HG02970 (cell line): ENCODE measurements at regions not wholly inside any gene's neighbourhood (a gene's known extent, or its start where the extent isn't known, plus 50 kb on each side); places are given as distances from the start of the nearest gene placed in this dataset.

Experiments
- ATAC-seq: cut with Tn5 transposase; IDR thresholded peaks from one replicate; pipeline ENCODE4 v1.9.1; 2021; ENCODE audit warnings: mild to moderate bottlenecking, moderate library complexity, moderate number of reproducible peaks; ENCODE audit not compliant: unreplicated experiment, low FRiP score

- ATAC-seq: no peak
These were observed 207.4 kb upstream of the RFC3 start for GRCh38 chr13:33610438-33611120.

DNA sequence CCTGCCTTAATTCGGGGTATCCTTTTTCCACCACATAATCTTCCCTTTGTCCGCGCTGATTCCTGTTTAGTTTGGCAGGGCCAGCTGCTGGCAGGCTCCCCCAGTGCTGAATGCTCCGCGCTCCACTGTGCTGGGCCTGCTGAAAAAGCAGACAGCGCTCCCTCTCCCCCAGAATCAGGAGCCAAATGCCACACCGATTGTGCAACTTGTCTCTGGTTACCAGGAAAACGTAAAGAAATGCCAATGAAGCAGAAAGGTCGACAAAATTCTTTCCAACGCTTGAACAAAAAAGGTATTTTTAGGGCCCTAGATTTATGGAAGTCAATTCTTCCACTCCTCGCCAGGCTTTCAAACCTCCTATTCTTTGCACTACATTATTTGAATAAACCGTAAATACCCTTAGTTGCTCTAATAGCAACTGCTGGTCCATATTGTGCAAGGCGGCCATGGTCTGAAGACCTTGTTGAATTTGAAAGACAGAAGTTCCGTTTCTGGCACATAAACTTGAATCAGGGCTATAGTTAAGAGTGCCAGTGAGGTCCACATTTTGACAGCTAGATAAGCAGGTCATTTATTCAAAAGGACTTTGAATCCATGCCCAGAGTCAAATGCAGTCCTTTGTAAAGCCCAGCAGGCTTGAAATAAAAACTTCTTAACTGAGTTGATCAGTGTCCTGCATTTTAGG, 206.7 kb upstream of the RFC3 start:
- no peak for ATAC-seq

DNA sequence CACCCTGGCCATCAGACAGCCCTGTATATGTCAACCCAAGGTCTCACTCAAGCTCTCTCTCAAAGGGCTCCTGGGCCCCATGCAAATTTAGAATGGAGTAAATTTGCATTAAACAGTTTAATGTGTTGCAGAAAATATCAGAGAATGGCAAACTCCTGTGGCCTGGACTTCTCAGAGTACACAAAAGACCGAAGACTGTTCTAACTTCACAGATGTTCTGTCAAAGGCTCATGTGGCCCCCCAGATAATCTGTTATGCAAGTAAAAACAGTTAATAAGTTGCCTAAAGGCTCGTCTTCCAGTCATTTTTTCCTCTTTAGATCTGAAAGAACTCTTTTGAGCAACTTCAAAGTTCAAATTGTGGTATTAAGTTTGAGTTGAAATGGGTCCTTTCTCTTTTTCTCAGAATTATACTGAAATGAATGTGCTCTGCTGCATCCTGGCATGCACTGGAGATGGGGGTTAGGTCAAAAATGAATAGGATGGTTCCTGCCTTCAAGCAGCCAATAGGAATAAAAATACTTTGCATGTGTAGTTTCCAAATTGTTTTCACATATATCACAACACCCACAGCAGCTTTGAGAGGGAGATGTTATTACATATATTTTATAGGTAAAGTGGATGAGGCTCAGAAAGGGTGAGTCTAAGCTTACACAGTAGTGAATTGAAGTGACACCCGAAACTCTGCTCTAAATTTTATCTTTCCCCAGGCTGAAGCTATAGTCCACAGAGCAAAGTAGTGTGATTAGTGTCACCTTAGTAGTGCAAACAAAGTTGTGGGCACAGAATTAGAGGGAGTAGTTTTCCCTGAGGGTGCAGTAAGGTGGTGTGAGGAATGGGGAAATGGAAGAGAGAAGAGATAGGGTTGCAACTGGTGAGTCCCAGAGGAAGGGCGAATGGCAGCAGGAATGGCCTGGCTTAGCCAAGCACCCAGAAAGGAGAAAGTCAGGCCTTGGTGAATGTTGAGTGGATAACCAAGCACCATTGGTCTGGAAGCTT, 205.0 kb upstream of the RFC3 start:
- no peak for ATAC-seq

DNA sequence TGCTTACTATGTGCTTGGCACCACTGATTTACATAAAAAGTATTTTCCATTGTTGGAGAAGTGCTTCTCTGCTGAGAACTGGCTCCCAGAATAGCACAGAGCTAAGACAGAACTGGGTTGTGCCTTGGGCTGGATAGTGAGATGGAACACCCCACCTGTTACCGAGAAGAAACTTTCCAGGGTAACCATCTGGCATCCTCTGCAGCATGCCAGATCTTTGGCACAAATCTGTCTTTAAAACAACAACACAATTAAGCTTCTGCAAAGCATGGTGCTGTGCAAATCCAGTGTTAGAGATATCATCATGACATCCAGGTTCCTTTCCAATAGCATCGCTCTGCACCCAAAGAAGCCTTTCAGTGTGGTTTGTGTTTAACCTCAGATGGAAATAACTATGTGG, 202.5 kb upstream of the RFC3 start:
- no peak for ATAC-seq

DNA sequence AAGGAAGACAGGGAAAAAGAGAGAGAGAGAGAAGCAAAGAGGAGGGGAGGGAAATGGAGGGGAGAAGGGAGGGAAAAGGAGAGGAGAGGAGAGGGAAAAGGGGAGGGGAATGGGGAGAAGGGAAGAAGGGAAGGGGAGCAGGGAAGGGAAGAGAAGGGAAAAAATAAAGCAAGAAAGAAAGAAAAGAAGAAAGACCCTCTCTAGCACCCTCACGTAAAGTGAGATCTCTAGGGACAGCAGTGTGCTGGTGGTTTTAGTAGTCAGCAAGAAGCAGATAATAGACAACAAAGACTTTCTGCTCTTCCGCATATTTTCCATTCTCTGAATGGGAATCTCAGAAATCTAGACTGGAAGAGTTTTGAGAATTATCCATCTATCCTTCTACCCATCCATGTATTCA, 201.8 kb upstream of the RFC3 start:
- ATAC-seq: no peak

DNA sequence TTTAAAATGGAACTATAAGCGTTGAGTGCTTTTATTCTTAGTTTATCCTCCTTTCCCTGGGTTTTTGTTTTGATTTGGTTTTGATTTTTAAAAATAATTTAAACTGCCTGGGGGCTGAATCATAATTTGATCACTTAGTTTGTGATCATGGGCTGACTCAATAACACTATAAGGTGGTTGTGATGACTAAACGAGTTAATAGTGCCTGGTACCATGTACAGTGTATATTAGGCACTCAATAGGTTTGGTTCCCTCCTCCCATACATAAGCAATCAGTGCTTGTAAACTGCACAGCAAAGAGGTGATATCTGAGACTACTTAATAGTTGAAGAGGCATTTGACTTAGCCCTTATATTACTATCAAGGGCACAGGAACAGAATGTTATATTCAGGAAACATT, 200.9 kb upstream of the RFC3 start:
- no peak for ATAC-seq

DNA sequence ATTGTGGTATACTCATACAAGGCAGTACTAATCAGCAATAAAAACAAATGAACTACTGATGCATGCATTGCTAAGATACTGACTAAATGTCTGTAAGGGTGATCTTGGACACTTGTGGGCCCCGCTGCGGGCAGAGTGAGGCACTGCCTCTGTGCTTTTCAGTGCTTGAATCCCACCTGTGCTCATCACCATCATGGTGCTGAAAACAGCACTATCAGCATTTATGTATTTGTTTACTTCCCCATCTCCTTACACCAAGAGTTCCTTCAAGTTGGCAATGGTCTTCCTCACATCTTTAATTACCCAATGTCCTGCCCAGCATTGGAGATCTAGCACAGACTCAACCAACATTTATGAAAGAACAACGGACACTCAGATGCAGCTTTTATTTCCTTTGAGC, 193.7 kb upstream of the RFC3 start:
- no peak for ATAC-seq

DNA sequence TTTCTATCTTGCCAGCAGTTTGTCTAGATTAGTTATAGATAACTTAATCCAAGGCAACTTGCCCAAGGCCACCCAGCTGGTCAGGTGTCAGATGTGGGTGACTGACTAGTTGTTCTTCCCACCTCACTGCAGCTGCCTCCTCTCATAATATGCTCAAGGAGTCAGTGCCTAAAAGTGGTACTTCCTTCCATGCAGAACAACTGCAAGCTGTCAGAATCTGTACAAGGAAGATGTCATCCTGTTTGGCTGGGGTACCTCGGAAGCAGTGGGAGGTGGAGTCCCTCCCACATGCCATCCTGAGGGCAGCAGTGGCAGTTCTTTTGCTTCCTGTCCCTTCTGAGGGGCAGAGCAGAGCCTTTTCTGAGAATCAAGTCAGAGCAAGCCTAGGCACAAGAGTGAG, 193.2 kb upstream of the RFC3 start:
- no peak for ATAC-seq

GRCh38 chr13:33626407-33626806, 191.5 kb upstream of the RFC3 start:
- no peak for ATAC-seq

- no peak for ATAC-seq
These were observed 189.3 kb upstream of the RFC3 start for GRCh38 chr13:33628662-33629061.

DNA sequence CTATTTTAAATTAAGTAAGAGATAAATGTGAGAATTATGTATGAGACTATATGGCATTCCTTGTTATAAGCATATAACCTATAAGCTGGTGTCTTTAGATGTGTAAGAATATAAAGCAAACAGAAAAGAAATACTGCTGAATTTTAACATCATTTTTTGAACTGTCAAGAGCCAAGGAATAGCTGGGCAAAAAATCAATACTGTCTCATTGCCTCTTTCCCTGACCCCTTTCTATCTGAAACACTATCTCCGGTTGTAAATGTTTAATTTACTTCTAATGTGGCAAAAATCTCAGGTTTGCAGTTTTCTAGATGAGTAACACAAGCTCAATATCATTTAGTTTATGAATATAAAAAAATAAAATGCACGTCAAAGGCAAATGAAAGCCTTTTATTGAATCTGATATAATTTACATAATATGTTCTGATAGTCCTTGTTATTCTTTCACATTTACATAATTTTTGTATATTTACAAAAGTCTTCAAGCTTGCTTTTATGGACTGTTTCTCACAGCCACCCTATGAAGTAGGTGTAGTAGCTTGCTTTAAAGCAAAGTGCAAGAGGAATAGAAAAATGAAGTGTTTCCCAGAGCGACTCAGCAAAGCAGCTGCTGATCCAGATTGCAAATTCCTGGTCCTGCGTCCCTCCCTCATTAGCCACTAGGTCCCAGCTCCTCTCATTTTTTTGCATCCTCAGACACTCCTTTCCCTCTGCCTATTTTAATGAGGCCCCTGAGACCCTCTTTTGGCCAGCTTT, 188.2 kb upstream of the RFC3 start:
- no peak for ATAC-seq

- ATAC-seq: no peak
These were observed 184.0 kb upstream of the RFC3 start for GRCh38 chr13:33633701-33634545.

- no peak for ATAC-seq
These were observed 183.4 kb upstream of the RFC3 start for GRCh38 chr13:33634546-33634982.

DNA sequence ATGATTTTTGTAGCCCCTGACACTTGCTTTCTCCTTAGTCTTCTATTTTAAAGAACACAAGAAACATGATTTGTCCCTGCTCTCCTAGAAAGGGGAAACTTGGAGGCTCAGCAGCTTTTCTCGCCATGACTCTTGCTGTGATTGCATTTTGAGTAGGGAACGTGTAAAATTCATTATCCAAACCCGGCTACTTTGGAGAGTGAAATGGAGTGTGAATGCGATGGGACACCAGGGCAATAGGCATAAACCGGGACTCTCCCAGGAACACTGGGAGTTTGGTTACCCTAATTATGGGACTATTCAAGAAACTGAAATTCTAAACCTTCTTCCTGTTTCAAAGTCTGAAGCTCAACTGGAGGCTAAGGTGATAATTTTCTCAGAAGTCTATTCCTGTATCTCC, 181.7 kb upstream of the RFC3 start:
- no peak for ATAC-seq

GRCh38 chr13:33636955-33637670, 180.8 kb upstream of the RFC3 start:
- ATAC-seq: no peak

DNA sequence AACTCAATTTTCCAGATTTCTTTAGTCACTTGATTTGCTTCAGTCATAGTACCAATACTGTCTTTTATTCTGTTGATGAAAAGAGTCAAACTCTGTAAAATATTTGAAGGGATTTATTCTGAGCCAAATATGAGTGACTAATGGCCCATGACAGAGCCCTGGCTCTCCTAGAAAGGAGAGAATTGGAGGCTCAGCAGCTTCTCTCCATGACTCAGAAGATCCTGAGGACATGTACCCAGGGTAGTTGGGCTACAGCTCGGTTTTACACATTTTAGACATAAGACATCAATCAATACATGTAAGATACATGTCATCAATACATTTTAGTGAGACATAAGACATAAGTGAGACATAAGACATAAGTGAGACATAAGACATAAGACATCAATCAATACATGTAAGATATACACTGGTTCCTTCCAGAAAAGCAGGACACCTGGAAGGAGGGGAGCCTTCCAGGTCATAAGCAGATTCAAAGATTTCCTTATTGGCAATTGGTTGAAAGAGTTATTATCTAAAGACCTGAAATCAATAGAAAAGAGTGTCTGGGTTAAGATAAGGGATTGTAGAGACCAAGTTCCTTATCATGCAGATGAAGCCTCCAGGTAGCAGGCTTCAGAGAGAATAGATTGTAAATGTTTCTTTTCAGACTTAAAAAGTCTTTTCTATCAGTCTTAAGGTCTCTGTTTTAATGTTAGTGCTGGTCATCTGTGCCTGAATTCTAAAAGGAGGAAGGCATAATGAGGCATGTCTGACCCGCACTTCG, 179.8 kb upstream of the RFC3 start:
- ATAC-seq: no peak

- no peak for ATAC-seq
These were observed 178.8 kb upstream of the RFC3 start for GRCh38 chr13:33639158-33639557.

DNA sequence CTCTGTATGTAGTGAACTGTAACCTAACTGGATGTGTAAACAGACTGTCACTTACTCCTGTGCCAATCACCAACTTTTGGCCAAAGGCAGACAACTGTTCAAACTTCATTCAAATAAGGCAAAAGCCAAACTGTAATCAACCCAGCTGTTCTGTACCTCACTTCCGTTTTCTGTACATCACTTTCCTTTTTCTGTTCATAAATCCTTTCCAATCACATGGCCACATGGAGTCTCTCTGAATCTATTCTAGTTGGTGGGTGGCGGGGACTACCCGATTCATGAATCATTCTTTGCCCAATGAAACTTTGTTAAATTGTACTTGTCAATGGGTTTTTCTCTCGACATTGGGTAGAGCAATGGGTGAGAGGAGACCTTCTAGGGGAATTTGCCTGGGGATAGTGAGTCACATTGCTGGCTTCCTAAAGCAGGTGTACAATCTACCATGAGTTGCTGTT, 178.3 kb upstream of the RFC3 start:
- peak; percentile 36 for ATAC-seq
